ENCODE measurements at regions not wholly inside any gene's neighbourhood (a gene's known extent, or its start where the extent isn't known, plus 50 kb on each side); places are given as distances from the start of the nearest gene placed in this dataset.

- no peak for DNase-seq
Observed at GRCh38 chr6:102581378-102582124, 1188.0 kb downstream of the GRIK2 start.

GRCh38 chr6:102571236-102571908, 1177.9 kb downstream of the GRIK2 start:
- DNase-seq: no peak

- no peak for DNase-seq
Observed at GRCh38 chr6:102562713-102563112, 1169.2 kb downstream of the GRIK2 start.

GRCh38 chr6:102553214-102553613, 1159.7 kb downstream of the GRIK2 start:
- DNase-seq: no peak

GRCh38 chr6:102549221-102549874, 1155.8 kb downstream of the GRIK2 start:
- peak; percentile 11 for DNase-seq

GRCh38 chr6:102525336-102525735, 1131.8 kb downstream of the GRIK2 start:
- DNase-seq: no peak

- DNase-seq: no peak
Observed at GRCh38 chr6:102520966-102521365, 1127.5 kb downstream of the GRIK2 start.

- DNase-seq: no peak
Observed at GRCh38 chr6:102517506-102517905, 1124.0 kb downstream of the GRIK2 start.

GRCh38 chr6:102501615-102502014, 1108.1 kb downstream of the GRIK2 start:
- DNase-seq: no peak

GRCh38 chr6:102494808-102495207, 1101.3 kb downstream of the GRIK2 start:
- no peak for DNase-seq

- no peak for DNase-seq
Observed at GRCh38 chr6:102493485-102493884, 1100.0 kb downstream of the GRIK2 start.

GRCh38 chr6:102488729-102489128, 1095.2 kb downstream of the GRIK2 start:
- no peak for DNase-seq

GRCh38 chr6:102485480-102485879, 1092.0 kb downstream of the GRIK2 start:
- no peak for DNase-seq

- no peak for DNase-seq
Observed at GRCh38 chr6:102474041-102474807, 1080.7 kb downstream of the GRIK2 start.

- DNase-seq: no peak
Observed at GRCh38 chr6:102458990-102459389, 1065.5 kb downstream of the GRIK2 start.

GRCh38 chr6:102438171-102438570, 1044.7 kb downstream of the GRIK2 start:
- DNase-seq: no peak

- DNase-seq: no peak
Observed at GRCh38 chr6:102417368-102417998, 1024.0 kb downstream of the GRIK2 start.

- DNase-seq: no peak
Observed at GRCh38 chr6:102415891-102416290, 1022.4 kb downstream of the GRIK2 start.

- DNase-seq: no peak
Observed at GRCh38 chr6:102411796-102412195, 1018.3 kb downstream of the GRIK2 start.

- DNase-seq: no peak
Observed at GRCh38 chr6:102407886-102408741, 1014.6 kb downstream of the GRIK2 start.

- DNase-seq: no peak
Observed at GRCh38 chr6:102405860-102406259, 1012.4 kb downstream of the GRIK2 start.
